Heart right ventricle (tissue), 16 donors: ENCODE measurements at regions not wholly inside any gene's neighbourhood (a gene's known extent, or its start where the extent isn't known, plus 50 kb on each side); places are given as distances from the start of the nearest gene placed in this dataset.

Experiments used
- ATAC-seq, 8 donors: fragments of 200-7000 bp; cut with Tn5 transposase; one replicate each; pipeline ENCODE4 v1.9.1; 2020; ENCODE audit warnings: mild to moderate bottlenecking in 8 of 8, moderate library complexity in 8 of 8, moderate number of reproducible peaks in 1 of 8
- DNase-seq, 2 donors: peaks; one replicate each; pipeline ENCODE4 v3.0.0-alpha.2; 2020
- H3K27ac ChIP-seq, 10 donors: fragments of 200-600 bp; sonication (generic) in 2 of 10; one replicate each; pipeline versions ENCODE4 v1.5.0 to v1.8.0; 2020 to 2022; ENCODE audit warnings: mild to moderate bottlenecking in 3 of 10
- H3K27me3 ChIP-seq, 7 donors: fragments of 200-600 bp; one replicate each; pipeline ENCODE4 v1.8.0; 2021 to 2022; ENCODE audit warnings: mild to moderate bottlenecking in 2 of 7
- H3K36me3 ChIP-seq, 9 donors: fragments of 200-600 bp; sonication (generic) in 1 of 9; one replicate each; pipeline versions ENCODE4 v1.5.0 to v1.8.0; 2020 to 2022; ENCODE audit warnings: mild to moderate bottlenecking in 2 of 9
- H3K4me1 ChIP-seq, 9 donors: fragments of 200-600 bp; sonication (generic) in 1 of 9; one replicate each; pipeline versions ENCODE4 v1.5.0 to v1.8.0; 2020 to 2022; ENCODE audit warnings: mild to moderate bottlenecking in 4 of 9
- H3K4me3 ChIP-seq, 10 donors: fragments of 200-600 bp; sonication (generic) in 2 of 10; one replicate each; pipeline versions ENCODE4 v1.5.0 to v1.8.0; 2020 to 2022; ENCODE audit warnings: mild to moderate bottlenecking in 7 of 10, moderate library complexity in 2 of 10
- H3K9me3 ChIP-seq, 11 donors: fragments of 200-600 bp in 10 of 11; sonication (generic) in 2 of 11; one replicate each; pipeline versions ENCODE4 v1.5.0 to v1.8.0; 2013 to 2022; ENCODE audit warnings: mild to moderate bottlenecking in 2 of 11, control low read depth in 1 of 11, moderate library complexity in 1 of 11
- WGBS, 2 donors: extraction: QIAGEN DNeasy Blood & Tissue Kit; methylation state at CpG; one replicate each; pipeline ENCODE4 v1.1.7; 2013; ENCODE audit warnings: inconsistent platforms in 1 of 2; 5-methylcytosine and 5-hydroxymethylcytosine counted together
- intact Hi-C, 10 donors: fragments of 100-400 bp; cut with DNase I; formaldehyde crosslinking; loops; one replicate each; pipeline versions ENCODE4 v1.11.1 to v1.14.2; 2022
- TF ChIP-seq, protein P1 (sequence below), 9 donors: fragments of 200-600 bp; sonication (generic) in 2 of 9; IDR thresholded peaks; one replicate each; pipeline versions ENCODE4 v1.5.0 to v1.8.0; 2021 to 2022; ENCODE audit warnings: antibody characterized with exemption in 9 of 9, mild to moderate bottlenecking in 5 of 9, moderate library complexity in 1 of 9
- donor health status: Arrhythmogenic right ventricular cardiomyopathy.
- donor health status: ischemic (EF 13 %, LVEDD 7.1; RV severe dilation, severe dysfunction).
- donor health status: healthy with polysubstance abuse.
- donor health status: DM: no; HTN: yes; CAD: no.
- donor health status: DM: no; HTN: no; CAD: no.
- donor health status: ischemic (EF 25% LVEDD 6.9; RV normal size, moderate dysfunction).
- donor health status: ischemic (EF 25% LVEDD 5.7; RV mildly dilated, moderate dysfunction).
- donor health status: healthy.
- donor health status: DM: yes; HTN: yes; CAD: no.
- donor health status: Ischemic cardiomyopathy.
- donor health status: ischemic (EF 35%, LVEDD 5.7; RV mildly dilated, moderate dysfunction).
- donor health status: nonischemic (EF 11% LVEDD 7.7; RV severe dilation, severe dysfunction).
- donor health status: DM: yes; HTN: yes; CAD: no.
- donor health status: PGD.
- donor health status: ischemic (EF 29% LVEDD 5.4; RV normal size, mild dysfunction).
- donor health status: nonischemic (EF 23%, LVEDD 6.1; RV moderate dilation, normal function).

GRCh38 chr1:222065234-222065633 lies 323.3 kb upstream of the DUSP10 start:
- 93% methylated on average over 3 of the region's 3 CpGs for WGBS, 2 donors
- intact Hi-C loops: no loop called here
- Histone ChIP-seq H3K4me3 (no peak overlapping the region), H3K27me3 (no peaks in the 10 kb centered on the region), H3K36me3 (no peaks in the 10 kb centered on the region), H3K27ac (no peak overlapping the region), H3K4me1 (peaks cover 0 to 1% (median 0%) of the 10 kb centered on the region in 9 donors), H3K9me3 (peaks cover 0 to 15% (median 0%) of the 10 kb centered on the region in 11 donors)
- TF ChIP-seq, protein P1, sequence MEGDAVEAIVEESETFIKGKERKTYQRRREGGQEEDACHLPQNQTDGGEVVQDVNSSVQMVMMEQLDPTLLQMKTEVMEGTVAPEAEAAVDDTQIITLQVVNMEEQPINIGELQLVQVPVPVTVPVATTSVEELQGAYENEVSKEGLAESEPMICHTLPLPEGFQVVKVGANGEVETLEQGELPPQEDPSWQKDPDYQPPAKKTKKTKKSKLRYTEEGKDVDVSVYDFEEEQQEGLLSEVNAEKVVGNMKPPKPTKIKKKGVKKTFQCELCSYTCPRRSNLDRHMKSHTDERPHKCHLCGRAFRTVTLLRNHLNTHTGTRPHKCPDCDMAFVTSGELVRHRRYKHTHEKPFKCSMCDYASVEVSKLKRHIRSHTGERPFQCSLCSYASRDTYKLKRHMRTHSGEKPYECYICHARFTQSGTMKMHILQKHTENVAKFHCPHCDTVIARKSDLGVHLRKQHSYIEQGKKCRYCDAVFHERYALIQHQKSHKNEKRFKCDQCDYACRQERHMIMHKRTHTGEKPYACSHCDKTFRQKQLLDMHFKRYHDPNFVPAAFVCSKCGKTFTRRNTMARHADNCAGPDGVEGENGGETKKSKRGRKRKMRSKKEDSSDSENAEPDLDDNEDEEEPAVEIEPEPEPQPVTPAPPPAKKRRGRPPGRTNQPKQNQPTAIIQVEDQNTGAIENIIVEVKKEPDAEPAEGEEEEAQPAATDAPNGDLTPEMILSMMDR (IDR thresholded peaks at IDR 0.05): no peak
- ATAC-seq: no peak
- no peak for DNase-seq

DNA sequence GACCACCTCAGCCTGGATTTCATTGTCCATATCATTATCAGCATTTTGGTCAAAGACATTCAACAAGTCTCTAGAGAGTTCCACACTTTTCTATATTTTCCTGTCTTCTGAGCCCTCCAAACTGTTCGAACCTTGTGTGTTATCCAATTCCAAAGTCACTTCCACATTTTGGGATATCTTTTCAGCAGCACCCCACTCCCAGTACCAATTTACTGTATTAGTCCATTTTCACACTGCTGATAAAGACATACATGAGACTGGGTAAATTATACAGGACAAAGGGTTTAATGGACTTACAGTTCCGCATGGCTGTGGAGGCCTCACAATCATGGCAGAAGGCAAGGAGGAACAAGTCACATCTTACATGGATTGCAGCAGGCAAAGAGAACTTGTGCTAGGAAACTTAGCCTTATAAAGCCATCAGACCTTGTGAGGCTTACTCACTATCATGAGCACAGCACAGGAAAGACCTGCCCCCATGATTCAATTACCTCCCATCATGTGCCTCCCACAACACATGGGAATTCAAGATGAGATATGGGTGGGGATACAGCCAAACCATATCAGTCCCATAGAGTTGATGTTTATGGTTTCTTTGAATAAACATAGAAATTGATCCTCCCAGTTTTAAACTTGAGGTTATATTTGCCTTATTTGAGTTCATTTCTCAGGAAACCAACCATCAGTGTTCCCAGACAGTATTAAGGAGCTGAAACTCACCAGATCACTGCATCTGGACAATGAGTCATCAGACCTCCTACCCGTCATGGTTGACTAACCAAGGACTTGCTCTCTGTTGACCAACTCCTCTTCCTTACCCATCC lies 322.7 kb upstream of the DUSP10 start:
- H3K4me3 ChIP-seq: no peak overlapping the region
- ATAC-seq (no peak), DNase-seq (no peak)
- H3K9me3 ChIP-seq: peaks cover 0 to 15% (median 0%) of the 10 kb centered on the region in 11 donors
- TF ChIP-seq, protein P1 (IDR thresholded peaks at IDR 0.05): no peak
- H3K27ac ChIP-seq: no peak overlapping the region
- 82 to 94% methylated on average over 3 of the region's 3 CpGs for WGBS, 2 donors
- peaks cover 0 to 5% (median 0%) of the 10 kb centered on the region in 9 donors for H3K4me1 ChIP-seq
- H3K27me3 ChIP-seq: no peaks in the 10 kb centered on the region
- H3K36me3 ChIP-seq: no peaks in the 10 kb centered on the region
- intact Hi-C loops: no loop called here

GRCh38 chr1:222062640-222063039 lies 320.8 kb upstream of the DUSP10 start:
- Histone ChIP-seq H3K4me3 (no peak overlapping the region), H3K9me3 (peaks cover 0 to 15% (median 0%) of the 10 kb centered on the region in 11 donors), H3K27ac (no peak overlapping the region), H3K27me3 (no peaks in the 10 kb centered on the region), H3K4me1 (peaks cover 0 to 5% (median 0%) of the 10 kb centered on the region in 9 donors), H3K36me3 (no peaks in the 10 kb centered on the region)
- intact Hi-C loops: no loop called here
- TF ChIP-seq, protein P1 (IDR thresholded peaks at IDR 0.05): no peak
- ATAC-seq (no peak), DNase-seq (no peak)

DNA sequence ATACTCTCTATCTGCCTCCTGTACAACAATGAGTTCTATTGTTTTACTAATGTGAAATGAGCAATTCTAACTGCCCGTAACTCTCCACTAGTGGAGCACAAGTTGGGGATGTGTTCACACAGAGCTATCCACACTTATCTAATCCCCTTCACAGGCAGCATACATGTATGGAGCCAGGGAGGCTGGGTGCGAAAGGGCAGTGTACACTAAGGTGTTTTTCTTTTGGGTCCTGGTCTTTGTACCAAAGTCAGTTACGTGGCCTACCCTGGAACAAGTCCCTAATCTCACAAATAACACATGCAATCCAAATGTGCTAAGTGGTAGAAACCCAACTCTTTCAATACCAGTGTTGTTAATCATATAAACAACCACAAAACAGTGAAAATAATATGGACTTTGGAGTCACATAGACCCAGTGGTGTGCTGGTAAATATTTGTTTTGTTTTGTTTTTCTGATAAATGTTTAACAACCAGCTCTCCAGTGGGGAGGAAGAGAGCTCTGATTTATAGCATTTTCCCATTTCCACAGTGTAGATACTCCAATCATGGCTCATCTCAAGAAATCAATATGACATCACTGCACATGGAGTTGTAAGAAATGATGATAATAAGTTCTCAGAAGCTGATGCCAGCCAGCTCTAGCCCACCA lies 319.9 kb upstream of the DUSP10 start:
- Histone ChIP-seq H3K27ac (no peak overlapping the region), H3K27me3 (no peaks in the 10 kb centered on the region), H3K36me3 (no peaks in the 10 kb centered on the region), H3K9me3 (peaks cover 0 to 15% (median 0%) of the 10 kb centered on the region in 11 donors), H3K4me3 (no peak overlapping the region), H3K4me1 (peaks cover 0 to 5% (median 0%) of the 10 kb centered on the region in 9 donors)
- intact Hi-C loops: no loop called here
- TF ChIP-seq, protein P1 (IDR thresholded peaks at IDR 0.05): no peak
- DNase-seq: no peak
- ATAC-seq: no peak
- WGBS, 2 donors: 71 to 77% methylated on average over 3 of the region's 3 CpGs
